HepG2 (cell line): ENCODE measurements at regions not wholly inside any gene's neighbourhood (a gene's known extent, or its start where the extent isn't known, plus 50 kb on each side); places are given as distances from the start of the nearest gene placed in this dataset.

Experiments
- AKAP8 ChIP-seq: sonication (generic); formaldehyde crosslinking; IDR thresholded peaks from 2 replicates; pipeline ENCODE4 v1.5.1; 2020; ENCODE audit warnings: mild to moderate bottlenecking, missing genetic modification reagents
- BRCA1 ChIP-seq: sonication (generic); formaldehyde crosslinking; IDR thresholded peaks from 2 replicates; pipeline ENCODE4 v1.4.0; 2020; ENCODE audit warnings: missing genetic modification reagents
- EED ChIP-seq: sonication (generic); formaldehyde crosslinking; IDR thresholded peaks from 2 replicates; pipeline ENCODE4 v1.5.0; 2020; ENCODE audit warnings: mild to moderate bottlenecking, missing genetic modification reagents
- ETV5 ChIP-seq: IDR thresholded peaks from 2 replicates; pipeline ENCODE4 v1.6.1; 2018; ENCODE audit warnings: missing biosample characterization, missing genetic modification reagents, inconsistent platforms, borderline replicate concordance
- FIP1L1 ChIP-seq: fragments of 200-400 bp; formaldehyde crosslinking; IDR thresholded peaks from 2 replicates; pipeline ENCODE4 v1.6.1; 2018; ENCODE audit warnings: low read depth, mild to moderate bottlenecking, low read length, moderate library complexity, borderline replicate concordance; ENCODE audit not compliant: insufficient read depth
- IRF9 ChIP-seq: sonication (generic); formaldehyde crosslinking; IDR thresholded peaks from 2 replicates; pipeline ENCODE4 v1.8.0; 2022; ENCODE audit warnings: missing genetic modification reagents, mild to moderate bottlenecking, borderline replicate concordance
- MEF2D ChIP-seq: sonication (generic); formaldehyde crosslinking; IDR thresholded peaks from 2 replicates; pipeline ENCODE4 v1.5.1; 2020; ENCODE audit warnings: mild to moderate bottlenecking, missing genetic modification reagents
- PATZ1 ChIP-seq: sonication (generic); formaldehyde crosslinking; IDR thresholded peaks from 2 replicates; pipeline ENCODE4 v1.4.0; 2020; ENCODE audit warnings: missing genetic modification reagents
- PAX8 ChIP-seq: sonication (generic); formaldehyde crosslinking; IDR thresholded peaks from 2 replicates; pipeline ENCODE4 v1.8.0; 2022; ENCODE audit warnings: mild to moderate bottlenecking, missing genetic modification reagents, borderline replicate concordance
- SIN3B ChIP-seq: fragments of 150-350 bp; IDR thresholded peaks from 2 replicates; pipeline ENCODE4 v1.6.1; 2014; ENCODE audit warnings: low read length
- SP4 ChIP-seq: sonication (generic); formaldehyde crosslinking; IDR thresholded peaks from 2 replicates; pipeline ENCODE4 v1.8.1; 2023; ENCODE audit warnings: mild to moderate bottlenecking, missing genetic modification reagents
- SRY ChIP-seq: sonication (generic); formaldehyde crosslinking; IDR thresholded peaks from 2 replicates; pipeline ENCODE4 v1.8.0; 2022; ENCODE audit warnings: mild to moderate bottlenecking, missing genetic modification reagents
- THAP9 ChIP-seq: sonication (generic); formaldehyde crosslinking; IDR thresholded peaks from 2 replicates; pipeline ENCODE4; 2020; ENCODE audit warnings: missing genetic modification reagents, mild to moderate bottlenecking, borderline replicate concordance
- ZBTB2 ChIP-seq: sonication (generic); formaldehyde crosslinking; IDR thresholded peaks from 2 replicates; pipeline ENCODE4 v1.8.0; 2022; ENCODE audit warnings: low read depth, missing genetic modification reagents
- ZC3H4 ChIP-seq: sonication (generic); formaldehyde crosslinking; IDR thresholded peaks from 2 replicates; pipeline ENCODE4 v1.4.0; 2020; ENCODE audit warnings: missing genetic modification reagents, borderline replicate concordance
- ZEB1 ChIP-seq: IDR thresholded peaks from 2 replicates; pipeline ENCODE4 v1.6.1; 2012; ENCODE audit warnings: mild to moderate bottlenecking, low read depth, inconsistent platforms; ENCODE audit not compliant: insufficient replicate concordance
- ZNF143 ChIP-seq: sonication (generic); formaldehyde crosslinking; IDR thresholded peaks from 2 replicates; pipeline ENCODE4 v1.4.0; 2020; ENCODE audit warnings: missing genetic modification reagents
- ZNF234 ChIP-seq: sonication (generic); formaldehyde crosslinking; conservative IDR thresholded peaks from 2 replicates; pipeline ENCODE4 v1.5.1; 2020; ENCODE audit warnings: mild to moderate bottlenecking, missing genetic modification reagents
- ZNF343 ChIP-seq: sonication (generic); formaldehyde crosslinking; IDR thresholded peaks from 2 replicates; pipeline ENCODE4 v1.4.0; 2020; ENCODE audit warnings: mild to moderate bottlenecking, missing genetic modification reagents
- ZNF468 ChIP-seq: sonication (generic); formaldehyde crosslinking; IDR thresholded peaks from 2 replicates; pipeline ENCODE4 v1.8.0; 2022; ENCODE audit warnings: mild to moderate bottlenecking, moderate library complexity, missing genetic modification reagents
- ZNF569 ChIP-seq: sonication (generic); formaldehyde crosslinking; IDR thresholded peaks from 2 replicates; pipeline ENCODE4 v1.5.0; 2020; ENCODE audit warnings: mild to moderate bottlenecking, missing genetic modification reagents, moderate library complexity, borderline replicate concordance
- ZNF879 ChIP-seq: sonication (generic); formaldehyde crosslinking; IDR thresholded peaks from 2 replicates; pipeline ENCODE4 v1.8.1; 2023; ENCODE audit warnings: missing genetic modification reagents

GRCh38 chr1:88175631-88176226 is 508.3 kb upstream of the PKN2 start (continued):
- TF ChIP-seq PATZ1 (CRISPR knock-in tag) (peak; percentile 85), ZNF234 (CRISPR knock-in tag) (no peak), FIP1L1 (no peak), EED (CRISPR knock-in tag) (no peak), ZNF343 (CRISPR knock-in tag) (no peak), ZBTB2 (CRISPR knock-in tag) (no peak), BRCA1 (peak; percentile 70; the same call in 1 of the 2 replicates), SRY (CRISPR knock-in tag) (no peak; the same call in 1 of the 2 replicates), SIN3B (no peak), AKAP8 (CRISPR knock-in tag) (peak; percentile 37; the same call in 1 of the 2 replicates), PAX8 (CRISPR knock-in tag) (no peak), ZNF569 (CRISPR knock-in tag) (no peak), ZC3H4 (no peak; the same call in 1 of the 2 replicates), ETV5 (CRISPR knock-in tag) (peak; percentile 96), SP4 (CRISPR knock-in tag) (no peak), THAP9 (no peak), IRF9 (CRISPR knock-in tag) (no peak), MEF2D (peak; percentile 75; the same call in 1 of the 2 replicates), ZEB1 (peak; percentile 58), ZNF143 (peak; percentile 67), ZNF468 (CRISPR knock-in tag) (no peak), ZNF879 (no peak)
